ENCODE measurements at regions not wholly inside any gene's neighbourhood (a gene's known extent, or its start where the extent isn't known, plus 50 kb on each side); places are given as distances from the start of the nearest gene placed in this dataset.
"Not testable (repeated sequence)": the region's sequence is repeated elsewhere in the genome, so short reads cannot be mapped to it uniquely, and the experiment has no call there.

DNA sequence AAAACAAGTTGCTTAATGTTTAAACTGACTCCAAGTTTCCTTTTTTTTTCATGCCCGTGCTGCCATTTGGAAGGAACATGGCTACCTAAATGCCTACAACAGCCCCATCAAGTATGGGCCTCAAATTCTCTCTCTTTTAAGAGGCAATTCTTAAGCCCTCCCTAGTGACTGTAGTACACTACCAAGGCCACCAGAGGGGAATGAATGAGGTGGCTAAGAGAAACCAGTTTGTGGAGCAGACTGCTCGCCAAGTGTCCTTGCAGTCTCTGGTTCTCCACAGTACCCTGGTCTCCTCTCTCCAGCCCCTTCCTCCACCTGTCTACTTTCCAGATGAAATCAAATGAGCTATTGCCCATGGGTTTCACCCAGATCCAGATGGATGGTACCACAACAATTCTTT lies 1809.6 kb downstream of the BRINP3 start:
- peak in 1 of 2 experiments; percentile 54 for DNase-seq

DNA sequence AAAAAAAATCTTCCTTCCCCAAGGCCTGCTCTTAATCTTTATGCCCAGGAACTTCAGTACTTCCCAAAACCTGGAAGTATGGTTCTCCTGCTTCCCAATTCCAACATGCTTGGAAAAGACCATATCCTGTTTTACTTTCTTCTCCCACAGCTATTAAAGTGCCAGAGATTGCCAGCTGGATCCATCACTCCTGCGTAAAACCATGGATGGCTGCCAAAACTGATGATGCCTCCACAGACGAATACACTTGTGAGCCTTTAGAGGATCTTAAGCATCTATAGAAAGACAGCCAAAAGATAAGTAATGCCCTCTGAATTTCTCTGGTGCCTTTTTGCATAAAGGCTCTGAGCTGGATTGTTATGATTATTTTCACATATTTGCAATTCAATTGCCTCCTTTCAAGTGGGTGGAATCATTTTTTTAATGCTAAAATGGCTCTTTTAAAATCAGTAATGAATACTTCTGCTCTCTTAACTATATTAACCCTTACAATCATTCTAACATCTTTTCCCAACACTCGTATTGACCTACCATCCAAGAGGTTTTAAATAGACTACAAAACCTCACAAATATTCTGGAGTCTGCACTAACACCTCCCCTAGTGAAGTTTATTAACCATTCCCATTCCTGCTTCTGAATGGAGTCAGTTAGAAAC lies 1807.8 kb downstream of the BRINP3 start:
- DNase-seq = no peak

- DNase-seq = no peak
These were observed 1806.8 kb downstream of the BRINP3 start for GRCh38 chr1:188670837-188671236.

DNA sequence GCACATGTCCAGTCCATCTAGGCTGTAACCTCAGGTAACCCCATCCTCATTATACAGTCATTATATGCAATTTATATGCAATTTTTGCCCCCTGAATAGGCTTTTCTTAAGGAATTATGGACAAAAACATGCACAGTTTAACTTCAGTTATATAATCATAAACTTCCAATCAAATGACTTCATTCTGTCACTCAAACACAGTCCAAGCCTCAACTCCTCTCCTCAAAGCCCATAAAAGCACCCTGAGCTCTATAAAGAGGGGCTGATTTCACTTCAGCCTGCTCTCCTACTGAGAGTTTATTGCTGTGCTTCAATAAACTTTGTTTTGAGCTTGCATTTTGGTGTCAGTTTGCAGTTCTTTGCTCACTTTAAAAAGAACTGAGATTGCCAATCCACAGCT lies 1805.5 kb downstream of the BRINP3 start:
- DNase-seq = no peak

DNA sequence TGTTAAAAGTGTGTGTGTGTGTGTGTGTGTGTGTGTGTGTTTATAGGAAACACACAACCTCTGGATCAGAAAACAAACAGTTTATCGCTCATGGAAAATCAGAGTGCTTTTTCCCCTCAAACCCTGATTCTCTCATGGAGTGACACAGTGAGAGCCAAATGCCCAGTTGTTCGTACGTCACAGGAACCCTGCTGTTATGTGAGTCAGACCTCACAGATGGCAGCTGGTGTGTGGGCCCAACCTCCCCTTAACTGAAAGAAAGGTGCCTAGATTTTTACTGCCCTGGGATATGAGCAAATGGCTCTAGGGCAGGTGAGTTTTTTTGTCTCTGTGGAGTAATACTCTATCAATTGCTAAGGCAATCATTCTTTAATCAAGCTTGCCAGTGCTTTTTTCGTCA lies 1788.1 kb downstream of the BRINP3 start:
- DNase-seq = no peak

- DNase-seq = no peak
These were observed 1777.5 kb downstream of the BRINP3 start for GRCh38 chr1:188700116-188700515.

- no peak for DNase-seq
These were observed 1770.9 kb downstream of the BRINP3 start for GRCh38 chr1:188706742-188707141.

GRCh38 chr1:188708795-188709535 lies 1768.7 kb downstream of the BRINP3 start:
- DNase-seq = no peak

- peak in 1 of 2 experiments; percentile 58 for DNase-seq
These were observed 1762.1 kb downstream of the BRINP3 start for GRCh38 chr1:188715566-188715965.

DNA sequence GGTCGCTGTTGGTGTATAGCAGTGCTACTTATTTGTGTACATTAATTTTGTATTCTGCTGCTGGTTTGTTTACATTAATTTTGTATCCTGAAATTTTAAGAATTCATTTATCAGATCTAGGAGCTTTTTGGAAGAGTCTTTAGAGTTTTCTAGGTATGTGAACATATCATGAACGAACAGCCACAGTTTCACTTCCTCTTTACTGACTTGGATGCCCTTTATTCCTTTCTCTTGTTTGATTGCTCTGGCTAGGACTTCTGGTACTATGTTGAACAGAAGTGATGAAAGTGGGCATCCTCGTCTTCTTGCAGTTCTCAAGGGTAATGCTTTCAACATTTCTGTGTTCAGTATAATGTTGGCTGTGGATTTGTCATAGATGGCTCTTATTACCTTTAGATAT lies 1757.9 kb downstream of the BRINP3 start:
- DNase-seq = no peak

- no peak for DNase-seq
These were observed 1754.2 kb downstream of the BRINP3 start for GRCh38 chr1:188723332-188724020.

DNA sequence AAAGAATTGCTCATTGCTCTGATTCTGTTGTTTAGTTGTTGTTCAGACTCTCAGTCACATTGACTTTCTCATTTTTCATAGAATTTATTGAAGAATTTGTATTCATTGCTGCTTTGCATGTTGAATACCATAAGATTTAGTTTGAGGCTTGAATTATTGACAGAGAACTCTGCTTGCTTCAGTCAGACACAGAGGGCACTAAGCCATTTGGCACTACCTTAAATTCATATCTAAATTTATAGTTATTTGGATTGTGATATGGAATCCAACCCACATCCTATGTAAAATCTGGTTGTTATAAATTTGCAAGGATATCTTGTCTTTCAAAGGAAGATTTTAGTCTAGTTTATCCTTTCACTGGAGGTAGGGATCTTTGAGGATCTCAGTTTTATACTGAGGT lies 1748.6 kb downstream of the BRINP3 start:
- no peak for DNase-seq

- no peak for DNase-seq
These were observed 1742.1 kb downstream of the BRINP3 start for GRCh38 chr1:188735567-188735966.

DNA sequence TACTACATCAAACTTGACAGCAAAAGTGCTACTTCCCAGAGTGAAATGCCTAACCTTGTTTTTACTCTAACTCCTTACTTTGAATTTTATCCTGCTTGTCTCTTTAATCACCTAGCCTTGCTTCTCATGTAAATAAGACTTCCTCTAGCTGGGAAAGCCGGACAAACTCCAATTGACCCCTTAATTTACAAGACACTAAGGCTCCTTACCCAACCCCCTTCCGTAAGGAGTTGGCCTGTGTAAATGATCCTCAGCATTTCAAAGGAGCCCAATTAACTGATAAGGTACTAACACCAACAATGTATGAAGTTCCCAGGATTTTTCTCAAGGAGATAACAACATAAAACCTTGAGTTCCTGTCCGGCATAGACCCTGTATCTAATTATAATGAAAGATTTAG lies 1728.4 kb downstream of the BRINP3 start:
- DNase-seq = not testable (repeated sequence)

- not testable (repeated sequence) for DNase-seq
These were observed 1725.6 kb downstream of the BRINP3 start for GRCh38 chr1:188752027-188752426.

DNA sequence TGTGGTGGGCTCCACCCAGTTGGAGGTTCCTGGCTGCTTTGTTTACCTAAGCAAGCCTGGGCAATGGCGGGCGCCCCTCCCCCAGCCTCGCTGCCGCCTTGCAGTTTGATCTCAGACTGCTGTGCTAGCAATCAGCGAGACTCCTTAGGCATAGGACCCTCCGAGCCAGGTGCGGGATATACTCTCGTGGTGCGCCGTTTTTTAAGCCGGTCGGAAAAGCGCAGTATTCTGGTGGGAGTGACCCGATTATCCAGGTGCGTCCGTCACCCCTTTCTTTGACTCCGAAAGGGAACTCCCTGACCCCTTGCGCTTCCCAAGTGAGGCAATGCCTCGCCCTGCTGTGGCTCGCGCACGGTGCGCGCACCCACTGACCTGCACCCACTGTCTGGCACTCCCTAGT lies 1719.9 kb downstream of the BRINP3 start:
- not testable (repeated sequence) for DNase-seq

DNA sequence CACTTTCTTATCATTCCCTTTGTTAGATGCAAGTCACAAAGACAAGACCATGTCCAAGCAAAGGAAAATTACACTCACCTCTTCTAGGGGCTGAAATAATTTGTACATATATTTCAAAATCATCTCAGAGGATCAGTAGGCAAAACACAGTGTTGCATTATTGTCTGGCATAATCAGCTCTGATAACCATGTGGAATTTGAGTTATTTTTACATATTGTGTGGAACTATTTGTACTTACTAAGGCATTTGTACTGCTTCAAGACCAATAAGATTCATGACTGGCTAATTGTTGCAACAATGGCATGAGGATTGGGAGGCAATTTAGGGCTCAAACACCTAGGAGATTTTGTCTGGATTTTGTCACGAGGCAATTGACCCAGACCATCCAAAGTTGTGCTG lies 1716.4 kb downstream of the BRINP3 start:
- DNase-seq = no peak

- no peak for DNase-seq
These were observed 1715.4 kb downstream of the BRINP3 start for GRCh38 chr1:188762166-188762743.

- DNase-seq = no peak
These were observed 1714.1 kb downstream of the BRINP3 start for GRCh38 chr1:188763541-188763940.

DNA sequence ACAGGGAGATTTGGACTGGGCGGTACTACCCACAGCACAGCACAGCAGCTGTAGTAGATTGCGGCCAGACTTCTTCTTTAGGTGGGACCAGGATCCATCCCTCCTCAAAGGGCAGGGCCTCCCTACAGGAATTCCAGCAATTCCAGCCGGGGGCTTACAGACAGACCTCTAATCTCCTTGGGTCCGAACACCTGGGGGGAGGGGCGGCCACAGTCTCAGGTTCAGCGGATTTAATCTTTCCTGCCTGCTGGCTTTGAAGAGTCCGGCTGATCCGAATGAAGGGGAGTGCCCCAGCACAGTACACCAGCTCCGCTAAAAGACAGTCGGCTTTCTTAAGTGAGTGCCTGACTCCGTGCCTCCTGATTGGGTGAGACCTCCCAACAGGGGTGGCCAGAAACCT lies 1708.5 kb downstream of the BRINP3 start:
- DNase-seq = no peak

DNA sequence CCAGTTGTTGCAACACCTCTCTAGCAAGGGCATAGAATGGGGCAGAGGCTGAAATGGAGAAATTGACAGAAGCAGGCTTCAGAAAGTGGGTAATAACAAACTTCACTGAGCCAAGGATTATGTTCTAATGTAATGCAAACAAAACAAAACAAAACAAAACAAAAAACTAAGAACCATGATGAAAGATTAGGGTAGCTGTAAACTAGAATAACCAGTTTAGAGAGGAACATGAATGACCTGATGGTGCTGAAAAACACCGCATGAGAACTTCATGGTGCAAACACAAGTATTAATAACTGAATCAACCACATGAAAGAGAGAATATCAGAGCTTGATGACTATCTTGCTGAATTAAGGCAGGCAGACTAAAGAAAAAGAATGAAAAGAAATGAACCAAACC lies 1707.7 kb downstream of the BRINP3 start:
- no peak for DNase-seq

DNA sequence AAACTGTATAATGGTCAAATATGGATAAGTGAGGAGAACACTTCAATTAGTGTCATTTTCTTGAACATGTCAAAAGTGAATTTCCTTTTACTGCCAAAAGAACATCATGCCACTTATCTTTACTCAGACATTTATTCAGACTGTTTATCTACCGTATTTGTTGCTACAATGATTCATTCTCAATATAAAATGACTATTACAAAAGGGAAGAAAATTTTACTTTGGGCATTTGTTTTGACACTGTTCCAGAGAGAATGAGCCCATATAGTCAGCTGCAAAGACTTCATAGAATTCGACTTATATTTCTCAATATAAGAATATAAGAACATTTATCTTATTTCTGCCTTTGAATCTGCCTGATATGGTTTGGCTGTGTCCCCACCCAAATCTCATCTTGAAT lies 1699.1 kb downstream of the BRINP3 start:
- DNase-seq = no peak

- peak; percentile 89 to 96 for DNase-seq
These were observed 1695.3 kb downstream of the BRINP3 start for GRCh38 chr1:188782220-188782841.
